CD4-positive, alpha-beta T cell treated with Interleukin-1 beta for 1 hour (primary cell): ENCODE measurements at regions not wholly inside any gene's neighbourhood (a gene's known extent, or its start where the extent isn't known, plus 50 kb on each side); places are given as distances from the start of the nearest gene placed in this dataset.
"Not testable (repeated sequence)": the region's sequence is repeated elsewhere in the genome, so short reads cannot be mapped to it uniquely, and the experiment has no call there.

Experiments
- DNase-seq, 2 donors: peaks; one replicate each; pipeline ENCODE4 v3.0.0-alpha.2; 2020 to 2022

- not testable (repeated sequence) for DNase-seq
These were observed 53.4 kb downstream of the AHSP start for GRCh38 chr16:31581065-31581464.

GRCh38 chr16:31601737-31602384, 74.2 kb downstream of the AHSP start:
- DNase-seq = not testable (repeated sequence)

GRCh38 chr16:31618130-31618529, 90.4 kb downstream of the AHSP start:
- DNase-seq = no peak

- DNase-seq = no peak
These were observed 108.7 kb downstream of the AHSP start for GRCh38 chr16:31636433-31636832.

GRCh38 chr16:31641279-31641678, 113.6 kb downstream of the AHSP start:
- DNase-seq = no peak

- not testable (repeated sequence) for DNase-seq
These were observed 128.0 kb downstream of the AHSP start for GRCh38 chr16:31655674-31656073.

GRCh38 chr16:31664683-31665482, 137.2 kb downstream of the AHSP start:
- no peak for DNase-seq

- no peak for DNase-seq
These were observed 147.0 kb downstream of the AHSP start for GRCh38 chr16:31674686-31675085.

- DNase-seq = no peak
These were observed 149.0 kb downstream of the AHSP start for GRCh38 chr16:31676731-31677130.

GRCh38 chr16:31678649-31679325, 151.1 kb downstream of the AHSP start:
- no peak for DNase-seq

- not testable (repeated sequence) for DNase-seq
These were observed 161.6 kb downstream of the AHSP start for GRCh38 chr16:31689331-31689730.

GRCh38 chr16:31692338-31692737, 164.6 kb downstream of the AHSP start:
- DNase-seq = not testable (repeated sequence)

- no peak for DNase-seq
These were observed 166.0 kb downstream of the AHSP start for GRCh38 chr16:31693733-31694132.

- no peak for DNase-seq
These were observed 166.8 kb downstream of the AHSP start for GRCh38 chr16:31694461-31694860.

GRCh38 chr16:31695667-31696066, 168.0 kb downstream of the AHSP start:
- DNase-seq = peak; percentile 67 to 82

GRCh38 chr16:31696968-31697743, 169.5 kb downstream of the AHSP start:
- no peak for DNase-seq

GRCh38 chr16:31697744-31698125, 170.0 kb downstream of the AHSP start:
- no peak for DNase-seq

- DNase-seq = no peak
These were observed 171.2 kb downstream of the AHSP start for GRCh38 chr16:31698901-31699300.

- no peak for DNase-seq
These were observed 171.9 kb downstream of the AHSP start for GRCh38 chr16:31699601-31700000.

GRCh38 chr16:31700200-31700529, 172.5 kb downstream of the AHSP start:
- no peak for DNase-seq

- DNase-seq = peak; percentile 87 to 89
These were observed 172.8 kb upstream of the ZNF267 start for GRCh38 chr16:31700530-31701388.

GRCh38 chr16:31701734-31702133, 171.9 kb upstream of the ZNF267 start:
- DNase-seq = no peak
